Caco-2 (cell line): ENCODE measurements at regions not wholly inside any gene's neighbourhood (a gene's known extent, or its start where the extent isn't known, plus 50 kb on each side); places are given as distances from the start of the nearest gene placed in this dataset.

ENCODE experiments used
- BruUV-seq: library from RNA; stranded (reverse); fragments of 400-500 nt; replicated peaks from 2 replicates; lab custom pipeline; 2021; lab: Mats Ljungman, UMichigan
- CTCF ChIA-PET: fragments of 300-600 bp; sonication (Branson Sonifier 250); formaldehyde crosslinking; loops from one replicate; lab custom pipeline; 2022; ENCODE audit warnings: antibody characterized with exemption; lab: Charles Lee
- POLR2A ChIA-PET: fragments of 300-600 bp; sonication (Branson Sonifier 250); formaldehyde crosslinking; loops from one replicate; lab custom pipeline; 2022; ENCODE audit warnings: antibody characterized with exemption; lab: Charles Lee
- DNase-seq, 2 experiments: peaks; one replicate each; pipeline versions ENCODE4 v3.0.0 to v3.0.0-alpha.2; 2020 to 2022
- H3K27me3 ChIP-seq: replicated peaks from 2 replicates; pipeline ENCODE4 v1.6.0; 2011; ENCODE audit warnings: low read length; ENCODE audit not compliant: control insufficient read depth, insufficient read depth
- H3K36me3 ChIP-seq: 2 replicates; pipeline ENCODE4 v1.5.1; 2011; ENCODE audit warnings: low read length; ENCODE audit not compliant: control insufficient read depth, insufficient read depth
- H3K4me1 ChIP-seq: fragments of 250-450 bp; sonication (Bioruptor Pico); 2 replicates; pipeline ENCODE4 v1.5.1; 2020; ENCODE audit warnings: mild to moderate bottlenecking
- H3K4me3 ChIP-seq: 2 replicates; pipeline ENCODE4 v1.5.1; 2011; ENCODE audit warnings: low read depth, mild to moderate bottlenecking, control low read depth, low read length
- H3K9me3 ChIP-seq: fragments of 250-450 bp; sonication (Bioruptor Pico); 2 replicates; pipeline ENCODE4 v1.5.1; 2020; ENCODE audit warnings: mild to moderate bottlenecking, moderate library complexity
- H3K27ac Mint-ChIP-seq: one replicate; pipeline ENCODE4 v1.8.0; 2022; ENCODE audit warnings: mixed read lengths; ENCODE audit not compliant: unreplicated experiment
- H3K27me3 Mint-ChIP-seq: one replicate; pipeline ENCODE4 v1.8.0; 2022; ENCODE audit warnings: mixed read lengths; ENCODE audit not compliant: insufficient read depth, unreplicated experiment
- H3K36me3 Mint-ChIP-seq: one replicate; pipeline ENCODE4 v1.8.0; 2022; ENCODE audit warnings: mild to moderate bottlenecking, mixed read lengths; ENCODE audit not compliant: insufficient read depth, unreplicated experiment
- H3K4me1 Mint-ChIP-seq: one replicate; pipeline ENCODE4 v1.8.0; 2022; ENCODE audit warnings: low read depth, mixed read lengths; ENCODE audit not compliant: unreplicated experiment
- H3K4me3 Mint-ChIP-seq: one replicate; pipeline ENCODE4 v1.8.0; 2022; ENCODE audit warnings: mild to moderate bottlenecking, moderate library complexity, mixed read lengths; ENCODE audit not compliant: unreplicated experiment
- H3K9me3 Mint-ChIP-seq: one replicate; pipeline ENCODE4 v1.8.0; 2022; ENCODE audit warnings: mixed read lengths; ENCODE audit not compliant: unreplicated experiment
- CTCF ChIP-seq, 2 experiments: fragments of 200-600 bp in 1 of 2; IDR thresholded peaks; 1 replicate in 1 of 2; 2 replicates in 1 of 2; pipeline versions ENCODE4 v1.5.1 to v1.8.0; 2011 to 2022; ENCODE audit warnings: antibody characterized with exemption in 1 of 2, control low read depth in 1 of 2, inconsistent platforms in 1 of 2, low read depth in 1 of 2, low read length in 1 of 2, mild to moderate bottlenecking in 1 of 2, moderate library complexity in 1 of 2; ENCODE audit not compliant: insufficient read depth in 1 of 2, severe bottlenecking in 1 of 2, unreplicated experiment in 1 of 2
- intact Hi-C: fragments of 100-400 bp; cut with micrococcal nuclease; formaldehyde crosslinking; loops from one replicate; pipeline ENCODE4 v1.10.0; 2022; ENCODE audit not compliant: unreplicated experiment

GRCh38 chr13:105345730-105346129 lies 1189.7 kb downstream of the EFNB2 start:
- no TSS peak for BruUV-seq
- DNase-seq, result no peak
- no peaks in the 10 kb centered on the region for H3K4me1 Mint-ChIP-seq
- no peaks in the 10 kb centered on the region for H3K9me3 ChIP-seq
- no peaks in the 10 kb centered on the region for H3K9me3 Mint-ChIP-seq
- H3K36me3 ChIP-seq, result no peaks in the 10 kb centered on the region
- no peaks in the 10 kb centered on the region for H3K27me3 Mint-ChIP-seq
- no peaks in the 10 kb centered on the region for H3K36me3 Mint-ChIP-seq
- POLR2A ChIA-PET, result no interaction called here
- H3K4me1 ChIP-seq, result no peaks in the 10 kb centered on the region
- no peak overlapping the region for H3K27ac Mint-ChIP-seq
- H3K4me3 ChIP-seq, result no peak overlapping the region
- TF ChIP-seq CTCF (IDR thresholded peaks at IDR 0.05; ENCODE audit: insufficient read depth in 1 of 2, low read depth in 1 of 2, low read length in 1 of 2, severe bottlenecking in 1 of 2, unreplicated experiment in 1 of 2), result no peak
- CTCF ChIA-PET, result no interaction called here
- H3K4me3 Mint-ChIP-seq, result no peak overlapping the region
- no peaks in the 10 kb centered on the region for H3K27me3 ChIP-seq
- intact Hi-C loops, result no loop called here

- ChIA-PET POLR2A (no interaction called here), CTCF (no interaction called here)
- Mint-ChIP-seq H3K36me3 (no peaks in the 10 kb centered on the region), H3K27ac (no peak overlapping the region), H3K4me1 (no peaks in the 10 kb centered on the region), H3K4me3 (no peak overlapping the region), H3K27me3 (no peaks in the 10 kb centered on the region), H3K9me3 (no peaks in the 10 kb centered on the region)
- no peaks in the 10 kb centered on the region for H3K9me3 ChIP-seq
- TF ChIP-seq CTCF (IDR thresholded peaks at IDR 0.05; ENCODE audit: insufficient read depth in 1 of 2, low read depth in 1 of 2, low read length in 1 of 2, severe bottlenecking in 1 of 2, unreplicated experiment in 1 of 2), result no peak
- intact Hi-C loops, result no loop called here
- no peaks in the 10 kb centered on the region for H3K27me3 ChIP-seq
- BruUV-seq, result no TSS peak
- H3K4me3 ChIP-seq, result no peak overlapping the region
- H3K4me1 ChIP-seq, result no peaks in the 10 kb centered on the region
- no peak for DNase-seq
- H3K36me3 ChIP-seq, result no peaks in the 10 kb centered on the region
Measured at GRCh38 chr13:105345131-105345530, 1190.3 kb downstream of the EFNB2 start.

GRCh38 chr13:105343134-105343806 lies 1192.2 kb downstream of the EFNB2 start:
- intact Hi-C loops, result no loop called here
- H3K27ac Mint-ChIP-seq, result no peak overlapping the region
- H3K4me1 Mint-ChIP-seq, result no peaks in the 10 kb centered on the region
- no peak for DNase-seq
- Histone ChIP-seq H3K9me3 (no peaks in the 10 kb centered on the region), H3K27me3 (no peaks in the 10 kb centered on the region), H3K36me3 (no peaks in the 10 kb centered on the region), H3K4me1 (no peaks in the 10 kb centered on the region), H3K4me3 (no peak overlapping the region)
- no TSS peak for BruUV-seq
- POLR2A ChIA-PET, result no interaction called here
- no peak for TF ChIP-seq CTCF (IDR thresholded peaks at IDR 0.05; ENCODE audit: insufficient read depth in 1 of 2, low read depth in 1 of 2, low read length in 1 of 2, severe bottlenecking in 1 of 2, unreplicated experiment in 1 of 2)
- no peaks in the 10 kb centered on the region for H3K9me3 Mint-ChIP-seq
- H3K4me3 Mint-ChIP-seq, result no peak overlapping the region
- H3K36me3 Mint-ChIP-seq, result no peaks in the 10 kb centered on the region
- peaks cover 1% of the 10 kb centered on the region for H3K27me3 Mint-ChIP-seq
- CTCF ChIA-PET, result no interaction called here
